ENCODE measurements at regions not wholly inside any gene's neighbourhood (a gene's known extent, or its start where the extent isn't known, plus 50 kb on each side); places are given as distances from the start of the nearest gene placed in this dataset.

DNA sequence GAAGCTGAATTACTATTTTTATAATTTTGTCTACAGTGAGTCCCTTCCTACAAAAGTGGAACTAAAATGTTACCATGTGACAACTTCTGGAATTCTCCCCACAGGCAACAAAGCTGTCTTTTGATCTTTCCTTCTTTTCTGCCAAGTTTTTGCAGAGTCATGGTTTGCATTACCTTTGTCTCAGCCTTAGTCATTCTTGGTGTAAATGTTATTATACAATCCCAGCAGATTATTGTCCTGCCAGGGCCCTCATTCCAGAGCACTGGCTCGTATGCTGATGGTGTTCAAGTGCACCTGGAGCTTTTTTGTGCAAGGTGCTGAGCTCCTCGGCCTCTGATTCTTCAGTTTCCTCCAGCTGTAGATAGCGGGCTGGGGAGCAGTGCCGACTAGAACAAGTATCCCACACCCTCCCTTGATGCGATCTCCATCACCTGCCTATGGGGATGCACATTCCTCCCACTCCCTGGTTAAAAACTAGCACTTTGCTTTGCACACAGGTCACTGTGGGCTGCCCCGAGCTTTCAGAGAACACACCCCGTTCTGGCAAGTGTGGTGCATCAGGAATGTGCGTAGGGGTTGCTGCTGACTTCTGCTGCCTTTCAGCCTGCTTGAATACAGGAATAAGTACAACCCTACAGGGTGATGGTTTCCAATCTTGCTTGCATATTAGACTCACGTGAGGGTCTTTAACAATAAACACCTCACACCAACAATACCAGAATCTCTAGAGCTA, 263.6 kb downstream of the RNF144A start:
- no peaks in the 10 kb centered on the region for H3K4me1 ChIP-seq
- no peak overlapping the region for H3K4me3 ChIP-seq
- no peak for DNase-seq
- TF ChIP-seq POLR2A (IDR thresholded peaks at IDR 0.05) = no peak
- TF ChIP-seq, protein P1, sequence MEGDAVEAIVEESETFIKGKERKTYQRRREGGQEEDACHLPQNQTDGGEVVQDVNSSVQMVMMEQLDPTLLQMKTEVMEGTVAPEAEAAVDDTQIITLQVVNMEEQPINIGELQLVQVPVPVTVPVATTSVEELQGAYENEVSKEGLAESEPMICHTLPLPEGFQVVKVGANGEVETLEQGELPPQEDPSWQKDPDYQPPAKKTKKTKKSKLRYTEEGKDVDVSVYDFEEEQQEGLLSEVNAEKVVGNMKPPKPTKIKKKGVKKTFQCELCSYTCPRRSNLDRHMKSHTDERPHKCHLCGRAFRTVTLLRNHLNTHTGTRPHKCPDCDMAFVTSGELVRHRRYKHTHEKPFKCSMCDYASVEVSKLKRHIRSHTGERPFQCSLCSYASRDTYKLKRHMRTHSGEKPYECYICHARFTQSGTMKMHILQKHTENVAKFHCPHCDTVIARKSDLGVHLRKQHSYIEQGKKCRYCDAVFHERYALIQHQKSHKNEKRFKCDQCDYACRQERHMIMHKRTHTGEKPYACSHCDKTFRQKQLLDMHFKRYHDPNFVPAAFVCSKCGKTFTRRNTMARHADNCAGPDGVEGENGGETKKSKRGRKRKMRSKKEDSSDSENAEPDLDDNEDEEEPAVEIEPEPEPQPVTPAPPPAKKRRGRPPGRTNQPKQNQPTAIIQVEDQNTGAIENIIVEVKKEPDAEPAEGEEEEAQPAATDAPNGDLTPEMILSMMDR (IDR thresholded peaks at IDR 0.05) = no peak
- no peaks in the 10 kb centered on the region for H3K36me3 ChIP-seq
- intact Hi-C loops (cut with DNase I; ENCODE audit: low total_unique reads) = no loop called here
- H3K27me3 ChIP-seq = no peaks in the 10 kb centered on the region
- no peak overlapping the region for H3K27ac ChIP-seq
- H3K9me3 ChIP-seq = no peaks in the 10 kb centered on the region

DNA sequence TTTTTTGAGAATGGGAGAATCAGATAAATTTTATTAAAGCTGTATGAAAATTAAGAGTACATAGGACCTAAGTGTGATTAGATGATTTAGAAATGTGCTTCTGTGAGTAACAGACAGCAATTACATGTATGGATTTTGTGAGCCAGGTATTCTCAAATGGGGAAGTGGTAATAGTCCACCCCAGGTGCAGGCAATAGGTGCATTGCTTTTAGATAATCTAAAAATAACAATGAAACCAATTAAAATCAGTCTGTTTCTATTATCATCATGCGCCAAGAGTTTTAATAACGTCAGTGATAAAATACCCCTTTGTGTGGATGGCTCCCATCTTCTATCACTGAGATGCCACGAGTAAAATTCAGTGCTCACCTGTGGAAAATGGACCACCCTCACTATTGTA, 265.3 kb downstream of the RNF144A start:
- Histone ChIP-seq H3K4me3 (no peak overlapping the region), H3K9me3 (no peaks in the 10 kb centered on the region), H3K27ac (no peak overlapping the region), H3K36me3 (no peaks in the 10 kb centered on the region), H3K4me1 (no peaks in the 10 kb centered on the region), H3K27me3 (no peaks in the 10 kb centered on the region)
- no peak for DNase-seq
- intact Hi-C loops (cut with DNase I; ENCODE audit: low total_unique reads) = no loop called here
- TF ChIP-seq POLR2A (IDR thresholded peaks at IDR 0.05) = no peak
- TF ChIP-seq, protein P1 (IDR thresholded peaks at IDR 0.05) = no peak

DNA sequence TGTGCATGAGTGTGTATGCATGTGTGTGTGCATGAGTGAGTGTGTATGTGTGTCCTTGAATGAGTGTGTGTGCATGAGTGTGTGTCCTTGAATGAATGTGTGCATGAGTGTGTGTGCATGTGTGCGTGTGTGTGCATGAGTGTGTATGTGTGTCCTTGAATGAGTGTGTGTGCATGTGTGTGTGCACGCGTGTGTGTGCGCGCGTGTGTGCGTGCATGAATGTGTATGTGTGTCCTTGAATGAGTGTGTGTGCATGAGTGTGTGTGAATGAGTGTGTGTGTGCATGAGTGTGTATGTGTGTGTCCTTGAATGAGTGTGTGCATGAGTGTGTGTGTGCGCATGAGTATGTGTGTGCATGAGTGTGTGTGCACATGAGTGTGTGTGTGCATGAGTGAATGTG, 271.9 kb downstream of the RNF144A start:
- TF ChIP-seq, protein P1 (IDR thresholded peaks at IDR 0.05) = no peak
- TF ChIP-seq POLR2A (IDR thresholded peaks at IDR 0.05) = no peak
- H3K4me3 ChIP-seq = no peak overlapping the region
- H3K27ac ChIP-seq = no peak overlapping the region
- no peaks in the 10 kb centered on the region for H3K36me3 ChIP-seq
- H3K9me3 ChIP-seq = no peaks in the 10 kb centered on the region
- H3K4me1 ChIP-seq = no peaks in the 10 kb centered on the region
- DNase-seq = no peak
- intact Hi-C loops (cut with DNase I; ENCODE audit: low total_unique reads) = no loop called here
- no peaks in the 10 kb centered on the region for H3K27me3 ChIP-seq

DNA sequence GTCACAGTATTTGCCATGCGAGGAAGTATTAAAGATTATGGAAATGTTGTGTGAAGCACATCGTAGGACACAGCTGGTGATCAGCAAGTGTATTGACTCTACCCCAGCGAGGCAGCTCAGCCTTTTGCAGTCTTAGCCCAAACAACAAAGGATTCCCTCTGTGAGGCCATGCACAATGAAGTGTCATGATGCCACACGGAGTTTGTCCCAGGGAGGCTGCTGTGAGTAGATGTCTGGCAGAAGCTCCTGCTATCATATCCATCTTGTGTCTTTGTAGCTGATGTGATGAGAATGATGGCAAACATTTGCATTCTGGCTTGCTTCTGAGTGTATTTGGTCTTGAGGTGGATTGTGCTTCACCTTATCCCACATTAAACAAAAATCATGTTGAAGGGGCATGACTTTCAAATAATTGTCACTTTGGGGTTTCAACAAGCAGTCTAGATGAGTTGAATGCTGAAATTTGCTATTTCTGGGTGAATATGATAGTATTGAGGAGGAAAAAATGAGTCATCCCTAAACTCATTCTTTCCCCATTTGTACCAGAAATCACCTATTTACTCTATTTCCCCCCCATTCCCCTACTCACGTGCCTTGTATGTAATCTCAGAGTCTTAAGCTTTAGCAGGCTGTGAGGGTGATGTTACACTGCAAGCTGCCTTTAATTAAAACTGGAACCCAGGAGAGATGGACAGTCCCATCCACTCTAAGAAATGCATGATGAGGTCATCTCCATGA, 273.5 kb downstream of the RNF144A start:
- Histone ChIP-seq H3K4me1 (no peaks in the 10 kb centered on the region), H3K27ac (no peak overlapping the region), H3K4me3 (no peak overlapping the region), H3K36me3 (no peaks in the 10 kb centered on the region), H3K27me3 (no peaks in the 10 kb centered on the region), H3K9me3 (no peaks in the 10 kb centered on the region)
- intact Hi-C loops (cut with DNase I; ENCODE audit: low total_unique reads) = no loop called here
- TF ChIP-seq, protein P1 (IDR thresholded peaks at IDR 0.05) = no peak
- no peak for TF ChIP-seq POLR2A (IDR thresholded peaks at IDR 0.05)
- DNase-seq = no peak

DNA sequence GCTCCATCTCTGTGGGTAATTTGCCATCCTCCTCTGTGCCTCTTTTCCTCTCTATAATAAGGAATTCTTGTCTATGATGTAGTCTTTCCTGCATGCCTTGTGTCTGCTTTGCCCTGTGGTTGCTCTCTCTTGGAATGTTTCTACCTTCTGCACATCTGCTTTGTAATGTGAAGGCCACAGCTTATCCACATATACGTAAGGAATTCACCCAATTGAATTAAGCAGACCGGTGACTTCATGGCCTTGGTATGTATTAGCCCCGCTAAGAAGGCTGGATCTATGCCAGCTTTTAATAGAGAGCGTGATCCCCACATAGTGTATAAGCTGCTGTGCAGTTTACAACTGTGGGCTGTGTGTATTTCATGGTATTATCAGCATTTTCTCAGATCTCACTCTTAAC, 274.7 kb downstream of the RNF144A start:
- TF ChIP-seq, protein P1 (IDR thresholded peaks at IDR 0.05) = no peak
- no peak for TF ChIP-seq POLR2A (IDR thresholded peaks at IDR 0.05)
- no peak for DNase-seq
- intact Hi-C loops (cut with DNase I; ENCODE audit: low total_unique reads) = no loop called here
- Histone ChIP-seq H3K27ac (no peak overlapping the region), H3K27me3 (no peaks in the 10 kb centered on the region), H3K4me3 (no peak overlapping the region), H3K9me3 (no peaks in the 10 kb centered on the region), H3K36me3 (no peaks in the 10 kb centered on the region), H3K4me1 (no peaks in the 10 kb centered on the region)
